Gastroesophageal sphincter (tissue), 3 donors: ENCODE measurements at regions not wholly inside any gene's neighbourhood (a gene's known extent, or its start where the extent isn't known, plus 50 kb on each side); places are given as distances from the start of the nearest gene placed in this dataset.

Source experiments
- CTCF ChIP-seq, 4 experiments: fragments of 200-600 bp in 2 of 4; fragments of 450-650 bp in 2 of 4; sonication (generic) in 1 of 4; IDR thresholded peaks; one replicate each; pipeline ENCODE4 v1.5.1; 2017 to 2019; ENCODE audit warnings: antibody characterized with exemption in 4 of 4, mild to moderate bottlenecking in 2 of 4, moderate library complexity in 2 of 4
- POLR2A ChIP-seq, 2 donors: fragments of 450-650 bp; IDR thresholded peaks; one replicate each; pipeline ENCODE4 v1.6.1; 2017; ENCODE audit warnings: antibody characterized with exemption in 2 of 2, mild to moderate bottlenecking in 2 of 2, moderate library complexity in 1 of 2

GRCh38 chr3:104436506-104436905 lies 930.2 kb upstream of the ALCAM start:
- TF ChIP-seq CTCF (IDR thresholded peaks at IDR 0.05) (no peak), POLR2A (IDR thresholded peaks at IDR 0.05) (no peak)
